IMR-90 (cell line): ENCODE measurements at regions not wholly inside any gene's neighbourhood (a gene's known extent, or its start where the extent isn't known, plus 50 kb on each side); places are given as distances from the start of the nearest gene placed in this dataset.

Experiments
- ATAC-seq: fragments of 200-7000 bp; cut with Tn5 transposase; 2 replicates; pipeline ENCODE4 v1.9.1; 2020; ENCODE audit warnings: low read depth, mild to moderate bottlenecking, moderate library complexity
- BruUV-seq: library from RNA; stranded (reverse); fragments of 400-500 nt; replicated peaks from 2 replicates; lab custom pipeline; 2021; lab: Mats Ljungman, UMichigan
- CTCF ChIA-PET: fragments of 300-600 bp; formaldehyde crosslinking; extraction: SDS; loops from one replicate; lab custom pipeline; 2021; ENCODE audit warnings: antibody characterized with exemption; lab: Yijun Ruan, JAX
- POLR2A ChIA-PET: fragments of 300-600 bp; sonication (Branson Sonifier 250); formaldehyde crosslinking; loops from one replicate; lab custom pipeline; 2022; ENCODE audit warnings: antibody characterized with exemption; ENCODE audit not compliant: unreplicated experiment; lab: Charles Lee
- DNase-seq: peaks from one replicate; pipeline ENCODE4 v3.0.0; 2013
- H2AFZ ChIP-seq: replicated peaks from 2 replicates; pipeline ENCODE3; 2013; ENCODE audit warnings: low read length, mild to moderate bottlenecking; ENCODE audit not compliant: poor library complexity
- H2AK5ac ChIP-seq: 2 replicates; pipeline ENCODE4 v1.6.1; 2013; ENCODE audit warnings: low read depth, low read length, inconsistent platforms
- H2AK9ac ChIP-seq: replicated peaks from 2 replicates; pipeline ENCODE3; 2013; ENCODE audit warnings: mild to moderate bottlenecking, low read depth, low read length, moderate library complexity; ENCODE audit not compliant: poor library complexity
- H2BK120ac ChIP-seq: 2 replicates; pipeline ENCODE4 v1.6.1; 2013; ENCODE audit warnings: low read depth, low read length, inconsistent platforms
- H2BK15ac ChIP-seq: 3 replicates; pipeline ENCODE4 v1.6.1; 2013; ENCODE audit warnings: low read depth, low read length, inconsistent platforms
- H2BK20ac ChIP-seq: 2 replicates; pipeline ENCODE4 v1.6.1; 2013; ENCODE audit warnings: low read depth, mild to moderate bottlenecking, inconsistent platforms, low read length, moderate library complexity
- H2BK5ac ChIP-seq: 2 replicates; pipeline ENCODE4 v1.6.1; 2013; ENCODE audit warnings: mild to moderate bottlenecking, low read depth, low read length, inconsistent platforms; ENCODE audit not compliant: poor library complexity, severe bottlenecking
- H3K14ac ChIP-seq: replicated peaks from 2 replicates; pipeline ENCODE4 v1.6.1; 2013; ENCODE audit warnings: low read depth, low read length, inconsistent platforms
- H3K18ac ChIP-seq: 2 replicates; pipeline ENCODE4 v1.6.1; 2013; ENCODE audit warnings: low read depth, low read length, control low read depth
- H3K23ac ChIP-seq: 2 replicates; pipeline ENCODE4 v1.6.1; 2013; ENCODE audit warnings: low read depth, low read length, inconsistent platforms
- H3K27ac ChIP-seq: 2 replicates; pipeline ENCODE4 v1.5.1; 2013; ENCODE audit warnings: mild to moderate bottlenecking, control low read depth, low read length; ENCODE audit not compliant: insufficient read depth
- H3K27me3 ChIP-seq: 2 replicates; pipeline ENCODE4 v1.6.1; 2013; ENCODE audit warnings: low read length; ENCODE audit not compliant: control insufficient read depth, insufficient read depth
- H3K36me3 ChIP-seq: 2 replicates; pipeline ENCODE4 v1.6.1; 2013; ENCODE audit warnings: low read length, mixed read lengths; ENCODE audit not compliant: control insufficient read depth, insufficient read depth
- H3K4ac ChIP-seq: 2 replicates; pipeline ENCODE4 v1.6.1; 2013; ENCODE audit warnings: low read depth, low read length, inconsistent platforms
- H3K4me1 ChIP-seq: 2 replicates; pipeline ENCODE4 v1.6.1; 2013; ENCODE audit warnings: low read length, mixed read lengths; ENCODE audit not compliant: control insufficient read depth, insufficient read depth
- H3K4me2 ChIP-seq: 2 replicates; pipeline ENCODE4 v1.6.1; 2013; ENCODE audit warnings: low read depth, mild to moderate bottlenecking, control low read depth, low read length, moderate library complexity
- H3K4me3 ChIP-seq: 2 replicates; pipeline ENCODE4 v1.5.1; 2013; ENCODE audit warnings: low read depth, mild to moderate bottlenecking, control low read depth, low read length, moderate library complexity; ENCODE audit not compliant: insufficient read depth
- H3K56ac ChIP-seq: 2 replicates; pipeline ENCODE4 v1.6.1; 2013; ENCODE audit warnings: low read length, inconsistent platforms; ENCODE audit not compliant: insufficient read depth; ENCODE audit errors: extremely low read depth
- H3K79me1 ChIP-seq, 2 experiments: 2 replicates each; pipeline ENCODE4 v1.6.1; 2013; ENCODE audit warnings: low read length in 2 of 2, inconsistent platforms in 1 of 2, low read depth in 1 of 2
- H3K9ac ChIP-seq: 2 replicates; pipeline ENCODE4 v1.6.1; 2013; ENCODE audit warnings: low read depth, low read length, control low read depth
- H3K9me1 ChIP-seq: 2 replicates; pipeline ENCODE4 v1.6.1; 2013; ENCODE audit warnings: low read length, inconsistent platforms; ENCODE audit not compliant: insufficient read depth
- H3K9me3 ChIP-seq: 2 replicates; pipeline ENCODE4 v1.6.1; 2013; ENCODE audit warnings: low read length; ENCODE audit not compliant: control insufficient read depth, insufficient read depth
- H4K20me1 ChIP-seq: 2 replicates; pipeline ENCODE4 v1.6.1; 2013; ENCODE audit warnings: low read length, inconsistent platforms; ENCODE audit not compliant: insufficient read depth
- H4K5ac ChIP-seq: 2 replicates; pipeline ENCODE4 v1.6.1; 2013; ENCODE audit warnings: mild to moderate bottlenecking, low read depth, low read length, control low read depth
- H4K8ac ChIP-seq, 2 experiments: 2 replicates each; pipeline ENCODE4 v1.6.1; 2013; ENCODE audit warnings: low read depth in 2 of 2, low read length in 2 of 2, control low read depth in 1 of 2, inconsistent platforms in 1 of 2
- H4K91ac ChIP-seq: 2 replicates; pipeline ENCODE4 v1.6.1; 2013; ENCODE audit warnings: low read depth, low read length, inconsistent platforms; ENCODE audit not compliant: insufficient read depth
- CTCF ChIP-seq: conservative IDR thresholded peaks from 2 replicates; pipeline ENCODE4 v1.5.1; 2012; ENCODE audit warnings: mild to moderate bottlenecking, low read depth, low read length, improper control_type of control experiment
- FOS ChIP-seq: fragments of 150-350 bp; IDR thresholded peaks from 2 replicates; pipeline ENCODE4 v1.6.1; 2016; ENCODE audit warnings: low read depth, low read length
- POLR2A ChIP-seq: IDR thresholded peaks from 2 replicates; pipeline ENCODE4 v1.6.1; 2012; ENCODE audit warnings: mild to moderate bottlenecking, low read depth, low read length
- RFX5 ChIP-seq: IDR thresholded peaks from 2 replicates; pipeline ENCODE4 v1.8.0; 2012; ENCODE audit warnings: low read depth, mild to moderate bottlenecking, low read length, moderate library complexity
- SMC3 ChIP-seq: fragments of 150-350 bp; IDR thresholded peaks from 2 replicates; pipeline ENCODE4 v1.6.1; 2016; ENCODE audit warnings: low read depth, mild to moderate bottlenecking, antibody characterized with exemption, low read length, moderate library complexity
- USF2 ChIP-seq: fragments of 150-350 bp; IDR thresholded peaks from 2 replicates; pipeline ENCODE4 v1.6.1; 2017; ENCODE audit warnings: mild to moderate bottlenecking, antibody characterized with exemption, low read length, low read depth
- WGBS, 2 experiments: methylation state at CpG; one replicate each; pipeline versions ENCODE4 v1.1.5 to v1.1.7; 2013; ENCODE audit warnings: missing lambda C conversion rate in 2 of 2; ENCODE audit not compliant: insufficient read length in 1 of 2; ENCODE audit errors: extremely low coverage in 2 of 2; 5-methylcytosine and 5-hydroxymethylcytosine counted together
- dilution Hi-C: fragments of 300-500 bp; cut with HindIII; formaldehyde crosslinking; loops from one replicate; pipeline ENCODE4 v1.14.3; 2018; ENCODE audit warnings: low sequenced_read_pairs; ENCODE audit not compliant: unreplicated experiment
- in situ Hi-C: fragments of 300-500 bp; cut with MboI; formaldehyde crosslinking; loops from 3 replicates; pipeline ENCODE4 v1.14.3; 2019; ENCODE audit warnings: low sequenced_read_pairs, inconsistent platforms, mixed read lengths
- intact Hi-C: fragments of 100-400 bp; cut with micrococcal nuclease; formaldehyde crosslinking; loops from 2 replicates; pipeline ENCODE4 v1.10.0; 2022

- ATAC-seq (no peak), DNase-seq (no peak)
- Histone ChIP-seq H3K18ac (no peak overlapping the region), H3K9me1 (peaks cover 15% of the 10 kb centered on the region), H3K4me1 (peaks cover 23% of the 10 kb centered on the region), H3K27me3 (no peaks in the 10 kb centered on the region), H4K20me1 (no peaks in the 10 kb centered on the region), H3K14ac (no peak overlapping the region), H2AK9ac (no peak overlapping the region), H4K8ac (no peak overlapping the region), H2AFZ (no peak overlapping the region), H3K4me3 (no peak overlapping the region), H3K9ac (no peak overlapping the region), H3K4ac (no peak overlapping the region), H2BK5ac (no peak overlapping the region), H3K9me3 (no peaks in the 10 kb centered on the region), H2BK120ac (no peak overlapping the region; the same call in 1 of the 2 replicates), H2BK15ac (0 out of 3 replicates have a peak overlapping the region, but pooled peaks have one; percentile 60), H2BK20ac (0 out of 2 replicates have a peak overlapping the region, but pooled peaks have one; percentile 14), H4K91ac (0 out of 2 replicates have a peak overlapping the region, but pooled peaks have one; percentile 19), H3K56ac (no peak overlapping the region), H2AK5ac (no peak overlapping the region), H3K4me2 (no peak overlapping the region), H3K23ac (no peak overlapping the region), H4K5ac (no peak overlapping the region), H3K79me1 (peaks cover 0 to 4% of the 10 kb centered on the region in 2 experiments; a peak in 2 of 4 replicates), H3K36me3 (no peaks in the 10 kb centered on the region; the same call in 1 of the 2 replicates), H3K27ac (no peak overlapping the region)
- intact Hi-C loops (no loop called here), in situ Hi-C loops (no loop called here), dilution Hi-C loops (no loop called here)
- no CpG with 5 or more reads among the region's 4 CpGs for WGBS, 2 experiments
- TF ChIP-seq RFX5 (no peak), CTCF (no peak), SMC3 (no peak), FOS (no peak), USF2 (no peak), POLR2A (no peak)
- ChIA-PET CTCF (interaction anchor here (0.6 kb wide), 1 partner anchor 15 kb away, joined by 3 read pairs; no protein-coding TSS in a partner anchor), POLR2A (no interaction called here)
- no TSS peak for BruUV-seq
Observed at GRCh38 chr10:47161465-47161864, 138.5 kb upstream of the GDF10 start.
